SJSA1 (cell line): ENCODE measurements at regions not wholly inside any gene's neighbourhood (a gene's known extent, or its start where the extent isn't known, plus 50 kb on each side); places are given as distances from the start of the nearest gene placed in this dataset.

Source experiments
- DNase-seq, 2 experiments: peaks; one replicate each; pipeline ENCODE4 v3.0.0-alpha.2; 2015 to 2020; ENCODE audit warnings: low spot score in 2 of 2, low read depth in 1 of 2
- H3K27ac ChIP-seq: fragments of 250-450 bp; sonication (Bioruptor Pico); 2 replicates; pipeline ENCODE4 v1.5.1; 2020; ENCODE audit warnings: mild to moderate bottlenecking, moderate library complexity
- H3K27me3 ChIP-seq: fragments of 250-450 bp; sonication (Bioruptor Pico); replicated peaks from 2 replicates; pipeline ENCODE4 v1.5.1; 2020; ENCODE audit warnings: mild to moderate bottlenecking, moderate library complexity
- H3K36me3 ChIP-seq: fragments of 250-450 bp; sonication (Bioruptor Pico); 2 replicates; pipeline ENCODE4 v1.5.1; 2020; ENCODE audit warnings: mild to moderate bottlenecking
- H3K4me1 ChIP-seq: fragments of 250-450 bp; sonication (Bioruptor Pico); replicated peaks from 2 replicates; pipeline ENCODE4 v1.6.1; 2021; ENCODE audit warnings: mild to moderate bottlenecking
- H3K4me3 ChIP-seq: fragments of 250-450 bp; sonication (Bioruptor Pico); 2 replicates; pipeline ENCODE4 v1.5.1; 2020; ENCODE audit warnings: mild to moderate bottlenecking
- H3K9me3 ChIP-seq: fragments of 250-450 bp; sonication (Bioruptor Pico); replicated peaks from 2 replicates; pipeline ENCODE4 v1.5.1; 2020; ENCODE audit warnings: mild to moderate bottlenecking

DNA sequence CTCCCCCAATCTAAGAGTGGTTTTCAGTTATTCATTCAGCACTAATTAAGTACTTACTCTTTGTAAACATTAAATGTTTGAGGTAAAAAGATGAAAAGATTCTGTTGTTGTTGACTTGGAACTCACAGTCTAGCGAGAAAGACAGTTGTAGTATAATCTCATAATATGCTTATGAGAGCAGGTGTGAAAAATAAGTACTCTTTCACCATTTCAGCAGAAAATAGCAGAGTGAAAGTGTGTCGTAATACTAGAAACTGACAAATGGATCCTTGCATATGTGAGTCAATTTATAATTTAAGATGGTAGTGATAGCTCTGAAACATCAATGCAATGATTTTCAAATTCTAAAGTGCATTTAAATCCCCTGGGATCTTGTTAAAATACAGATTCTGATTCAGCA is 618.8 kb upstream of the CCDC54 start:
- Histone ChIP-seq H3K27ac (no peak overlapping the region), H3K36me3 (no peaks in the 10 kb centered on the region), H3K4me3 (no peak overlapping the region), H3K9me3 (no peaks in the 10 kb centered on the region), H3K4me1 (no peaks in the 10 kb centered on the region), H3K27me3 (no peaks in the 10 kb centered on the region)
- DNase-seq = no peak

DNA sequence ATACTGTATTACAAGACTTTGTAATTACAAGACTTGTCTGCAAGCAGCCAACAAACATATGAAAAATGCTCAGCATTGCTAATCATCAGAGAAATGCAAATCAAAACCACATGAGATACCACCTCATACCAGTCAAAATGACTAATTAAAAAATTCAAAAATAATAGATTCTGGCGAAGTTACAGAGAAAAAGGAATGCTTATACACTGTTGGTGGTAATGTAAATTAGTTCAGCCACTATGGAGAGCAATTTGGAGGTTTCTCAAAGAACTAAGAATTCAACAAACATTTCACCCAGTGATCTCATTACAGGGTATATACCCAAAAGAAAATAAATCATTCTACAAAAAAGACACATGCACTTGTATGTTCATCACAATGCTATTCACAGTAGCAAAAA is 617.5 kb upstream of the CCDC54 start:
- Histone ChIP-seq H3K27me3 (no peaks in the 10 kb centered on the region), H3K36me3 (no peaks in the 10 kb centered on the region), H3K4me1 (peaks cover 4% of the 10 kb centered on the region), H3K4me3 (no peak overlapping the region), H3K27ac (no peak overlapping the region), H3K9me3 (no peaks in the 10 kb centered on the region)
- peak in 1 of 2 experiments; percentile 24 for DNase-seq

DNA sequence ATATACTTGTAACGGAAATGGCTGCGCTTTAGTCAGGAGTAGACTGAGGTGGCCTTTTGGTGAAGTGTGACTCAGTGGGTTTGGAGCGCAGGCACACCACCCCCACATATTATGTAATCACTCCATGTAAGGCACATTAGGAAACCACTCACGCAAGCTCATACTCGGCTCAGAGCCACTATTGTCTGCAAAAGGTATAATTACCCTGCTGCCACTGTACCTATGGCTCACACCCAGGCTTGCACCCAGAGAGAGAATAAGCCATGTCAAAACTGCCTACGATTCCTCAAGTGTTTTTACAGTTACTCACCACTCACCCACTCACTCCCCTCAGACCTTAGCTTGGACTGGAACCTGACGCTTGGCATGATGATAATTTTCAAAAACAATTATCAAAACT is 611.9 kb upstream of the CCDC54 start:
- Histone ChIP-seq H3K9me3 (no peaks in the 10 kb centered on the region), H3K27ac (peak overlapping the region; percentile 60), H3K4me3 (no peak overlapping the region), H3K27me3 (no peaks in the 10 kb centered on the region), H3K36me3 (no peaks in the 10 kb centered on the region), H3K4me1 (peaks cover 14% of the 10 kb centered on the region)
- peak; percentile 77 to 86 for DNase-seq

DNA sequence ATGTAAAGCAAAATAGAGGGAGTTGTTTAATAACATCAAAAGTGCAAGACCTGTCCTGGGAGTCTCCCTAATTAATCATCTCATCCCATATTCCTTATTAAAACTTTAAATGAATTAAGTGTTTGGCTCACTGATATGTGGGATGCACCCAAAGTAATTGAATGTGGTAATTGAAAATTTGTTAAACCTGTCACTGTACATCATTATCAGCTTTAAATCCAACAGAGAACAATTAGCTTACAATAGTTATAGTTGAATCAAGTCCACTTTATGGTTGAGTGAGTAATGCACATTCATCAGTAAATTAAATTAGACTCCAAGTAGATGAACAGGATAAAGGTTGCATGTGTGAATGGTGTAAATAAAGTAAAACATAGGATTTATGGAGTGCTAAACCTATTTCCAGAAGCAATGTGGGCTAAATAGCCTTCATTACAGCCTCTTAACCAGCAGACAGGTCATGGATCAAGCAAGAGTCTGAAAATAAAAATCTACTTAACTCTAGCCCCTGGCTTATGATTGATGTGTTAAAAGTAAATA is 608.2 kb upstream of the CCDC54 start:
- H3K27me3 ChIP-seq = no peaks in the 10 kb centered on the region
- H3K4me3 ChIP-seq = no peak overlapping the region
- no peaks in the 10 kb centered on the region for H3K36me3 ChIP-seq
- no peaks in the 10 kb centered on the region for H3K9me3 ChIP-seq
- no peak for DNase-seq
- H3K27ac ChIP-seq = no peak overlapping the region
- peaks cover 14% of the 10 kb centered on the region for H3K4me1 ChIP-seq

DNA sequence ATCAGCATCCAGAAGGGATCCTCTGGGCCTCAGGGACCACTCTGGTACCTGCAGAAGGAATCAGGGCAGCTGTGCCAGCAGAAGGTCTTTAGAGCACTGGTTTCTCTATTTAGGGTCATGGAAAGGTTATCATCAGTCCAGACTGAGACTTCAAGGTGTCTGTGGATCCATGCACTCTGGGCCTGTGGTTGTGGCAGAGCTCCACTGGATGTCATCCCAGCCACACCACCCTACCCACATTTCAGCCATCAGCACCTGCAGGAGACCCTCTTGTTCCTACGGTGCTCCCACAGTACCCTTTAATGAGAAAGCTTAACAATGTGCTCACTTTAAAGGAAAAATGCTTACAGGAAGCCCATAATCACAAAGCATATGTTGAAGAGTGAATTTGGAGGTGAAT is 603.4 kb upstream of the CCDC54 start:
- Histone ChIP-seq H3K36me3 (no peaks in the 10 kb centered on the region), H3K9me3 (no peaks in the 10 kb centered on the region), H3K4me1 (no peaks in the 10 kb centered on the region), H3K27me3 (no peaks in the 10 kb centered on the region), H3K4me3 (no peak overlapping the region), H3K27ac (no peak overlapping the region)
- no peak for DNase-seq

DNA sequence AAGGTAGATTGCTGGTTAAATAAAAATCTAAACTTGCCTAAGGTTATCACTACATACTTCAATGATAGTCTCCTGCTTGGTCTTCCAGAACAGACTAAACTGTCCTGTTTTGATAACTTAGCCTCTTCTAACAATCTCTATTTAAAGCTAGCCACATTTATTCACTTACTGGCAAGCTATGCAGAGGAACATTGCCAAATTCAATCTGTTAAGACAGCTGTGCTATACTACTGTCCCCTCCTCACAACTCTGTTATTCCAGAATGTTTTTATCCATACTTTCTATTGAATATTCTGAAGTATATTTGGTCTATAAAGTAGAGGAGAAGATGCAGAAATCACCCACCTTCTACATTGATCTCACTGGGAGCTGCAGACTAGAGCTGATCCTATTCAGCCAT is 594.0 kb upstream of the CCDC54 start:
- no peak overlapping the region for H3K4me3 ChIP-seq
- H3K27me3 ChIP-seq = no peaks in the 10 kb centered on the region
- H3K36me3 ChIP-seq = no peaks in the 10 kb centered on the region
- no peak overlapping the region for H3K27ac ChIP-seq
- DNase-seq = no peak
- H3K4me1 ChIP-seq = no peaks in the 10 kb centered on the region
- H3K9me3 ChIP-seq = no peaks in the 10 kb centered on the region

DNA sequence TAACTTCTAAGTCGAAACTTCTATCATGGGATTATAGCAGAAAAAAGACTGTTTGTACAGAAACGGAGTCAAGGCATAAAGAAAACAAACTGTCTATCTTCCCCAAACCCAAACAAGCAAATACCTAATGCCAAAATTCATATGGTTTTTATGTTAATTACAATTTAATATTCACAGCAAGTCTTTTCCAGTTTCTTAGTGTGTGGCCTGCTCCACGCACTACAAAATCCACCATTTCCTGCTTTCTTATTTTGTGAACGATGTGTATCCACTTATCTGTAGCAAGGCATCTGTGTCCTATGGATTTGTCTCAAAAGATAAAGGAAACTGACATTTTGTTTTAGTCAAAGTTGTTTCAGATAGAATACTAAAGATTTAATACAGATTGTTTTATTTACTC is 588.0 kb upstream of the CCDC54 start:
- no peak for DNase-seq
- H3K27me3 ChIP-seq = no peaks in the 10 kb centered on the region
- H3K36me3 ChIP-seq = no peaks in the 10 kb centered on the region
- 0 out of 2 replicates have a peak, but pooled peaks cover 3% of the 10 kb centered on the region for H3K4me1 ChIP-seq
- H3K27ac ChIP-seq = no peak overlapping the region
- H3K4me3 ChIP-seq = no peak overlapping the region
- no peaks in the 10 kb centered on the region for H3K9me3 ChIP-seq

DNA sequence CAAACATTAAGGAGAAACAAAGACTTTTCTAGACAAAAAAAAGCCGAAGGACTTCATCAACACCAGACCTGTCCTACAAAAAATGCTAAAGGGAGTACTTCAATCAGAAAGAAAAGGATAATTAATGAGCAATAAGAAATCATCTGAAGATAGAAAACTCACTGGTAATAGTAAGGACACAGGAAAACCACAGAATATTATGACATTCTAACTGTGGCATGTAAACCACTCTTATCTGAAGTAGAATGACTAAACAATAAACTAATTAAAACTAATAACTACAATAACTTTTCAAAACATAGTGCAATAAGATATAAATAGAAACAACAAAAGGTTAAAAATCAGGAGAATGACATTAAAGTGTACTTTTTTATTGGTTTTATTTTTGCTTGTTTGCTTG is 584.5 kb upstream of the CCDC54 start:
- H3K9me3 ChIP-seq = no peaks in the 10 kb centered on the region
- no peak for DNase-seq
- H3K4me1 ChIP-seq = peaks cover 6% of the 10 kb centered on the region; the same call in 1 of the 2 replicates
- no peaks in the 10 kb centered on the region for H3K36me3 ChIP-seq
- no peak overlapping the region for H3K4me3 ChIP-seq
- no peaks in the 10 kb centered on the region for H3K27me3 ChIP-seq
- no peak overlapping the region for H3K27ac ChIP-seq

DNA sequence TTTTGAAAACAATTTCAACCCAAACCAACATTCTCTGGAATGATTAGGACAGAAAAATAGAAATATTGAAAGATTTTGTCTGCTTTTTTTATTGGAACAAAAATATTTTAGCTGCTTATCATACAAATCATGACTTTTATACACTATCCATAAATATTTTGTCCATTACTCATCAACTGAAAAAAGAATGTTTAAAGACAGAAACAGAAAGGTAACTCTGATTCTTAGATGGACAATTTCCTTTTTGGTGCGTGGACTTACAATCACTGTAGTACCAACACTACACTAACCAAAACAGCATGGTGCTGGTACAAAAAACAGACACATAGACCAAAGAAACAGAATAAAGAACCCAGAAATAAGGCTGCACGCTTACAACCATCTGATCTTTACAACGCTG is 582.8 kb upstream of the CCDC54 start:
- peak overlapping the region; percentile 26; the same call in 1 of the 2 replicates for H3K27ac ChIP-seq
- no peak overlapping the region for H3K4me3 ChIP-seq
- no peaks in the 10 kb centered on the region for H3K36me3 ChIP-seq
- DNase-seq = no peak
- no peaks in the 10 kb centered on the region for H3K9me3 ChIP-seq
- no peaks in the 10 kb centered on the region for H3K27me3 ChIP-seq
- H3K4me1 ChIP-seq = peaks cover 6% of the 10 kb centered on the region; the same call in 1 of the 2 replicates

DNA sequence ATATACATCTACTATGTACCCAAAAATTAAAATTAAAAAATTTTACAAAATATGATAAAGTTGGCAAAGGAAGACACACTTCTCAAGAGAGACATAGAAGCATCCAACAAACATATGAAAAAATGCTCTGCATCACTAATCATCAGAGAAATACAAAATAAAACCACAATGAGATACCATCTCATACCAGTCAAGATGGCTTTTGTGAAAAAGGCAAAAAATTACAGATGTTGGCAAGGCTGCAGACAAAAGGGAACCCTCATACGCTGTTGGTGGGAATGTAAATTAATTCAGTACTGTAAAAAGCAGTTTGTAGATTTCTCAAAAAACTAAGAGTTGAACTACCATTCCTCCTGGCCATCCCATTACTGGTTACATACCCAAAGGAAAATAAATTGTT is 581.7 kb upstream of the CCDC54 start:
- peaks cover 6% of the 10 kb centered on the region; the same call in 1 of the 2 replicates for H3K4me1 ChIP-seq
- no peak overlapping the region for H3K27ac ChIP-seq
- no peaks in the 10 kb centered on the region for H3K9me3 ChIP-seq
- H3K4me3 ChIP-seq = no peak overlapping the region
- DNase-seq = no peak
- no peaks in the 10 kb centered on the region for H3K27me3 ChIP-seq
- H3K36me3 ChIP-seq = no peaks in the 10 kb centered on the region

DNA sequence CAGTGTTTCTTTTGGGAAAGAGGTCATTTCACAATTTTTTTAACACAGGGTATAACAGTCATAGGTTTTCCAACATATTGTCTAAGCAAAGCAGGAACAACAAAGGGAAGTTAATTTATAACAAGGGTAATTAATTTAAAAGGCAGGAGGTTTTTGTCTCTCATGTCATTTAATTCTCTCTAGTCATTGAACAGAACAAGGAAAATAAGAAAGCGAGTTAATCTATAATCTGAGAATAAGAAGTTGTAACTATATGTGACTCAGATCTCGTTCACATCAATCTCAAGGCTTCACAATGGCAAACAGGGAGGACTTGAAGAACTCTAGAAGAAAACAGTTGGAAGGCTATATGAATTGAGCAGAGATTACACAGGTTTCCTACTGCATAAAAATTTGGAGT is 579.8 kb upstream of the CCDC54 start:
- Histone ChIP-seq H3K36me3 (no peaks in the 10 kb centered on the region), H3K9me3 (no peaks in the 10 kb centered on the region), H3K27me3 (no peaks in the 10 kb centered on the region), H3K4me3 (no peak overlapping the region), H3K27ac (no peak overlapping the region), H3K4me1 (peaks cover 6% of the 10 kb centered on the region; the same call in 1 of the 2 replicates)
- DNase-seq = no peak

DNA sequence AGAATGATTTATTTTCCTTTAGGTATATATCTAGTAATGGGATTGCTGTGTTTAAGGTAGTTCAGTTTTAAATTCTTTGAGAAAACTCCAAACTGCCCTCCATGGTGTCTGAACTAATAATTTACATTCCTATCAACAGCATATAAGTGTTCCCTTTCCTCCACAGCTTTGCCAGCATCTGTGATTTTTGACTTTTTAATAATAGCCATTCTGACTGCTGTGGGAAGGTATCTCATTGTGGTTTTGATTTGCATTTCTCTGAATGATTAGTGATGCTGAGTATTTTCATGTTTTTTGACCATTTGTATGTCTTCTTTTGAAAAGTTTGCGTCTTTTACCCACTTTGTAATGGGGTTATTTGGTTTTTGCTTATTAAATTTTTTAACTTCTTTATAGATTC is 571.6 kb upstream of the CCDC54 start:
- H3K4me1 ChIP-seq = peaks cover 14% of the 10 kb centered on the region
- no peaks in the 10 kb centered on the region for H3K9me3 ChIP-seq
- no peaks in the 10 kb centered on the region for H3K27me3 ChIP-seq
- H3K4me3 ChIP-seq = no peak overlapping the region
- no peak overlapping the region for H3K27ac ChIP-seq
- no peaks in the 10 kb centered on the region for H3K36me3 ChIP-seq
- DNase-seq = no peak

DNA sequence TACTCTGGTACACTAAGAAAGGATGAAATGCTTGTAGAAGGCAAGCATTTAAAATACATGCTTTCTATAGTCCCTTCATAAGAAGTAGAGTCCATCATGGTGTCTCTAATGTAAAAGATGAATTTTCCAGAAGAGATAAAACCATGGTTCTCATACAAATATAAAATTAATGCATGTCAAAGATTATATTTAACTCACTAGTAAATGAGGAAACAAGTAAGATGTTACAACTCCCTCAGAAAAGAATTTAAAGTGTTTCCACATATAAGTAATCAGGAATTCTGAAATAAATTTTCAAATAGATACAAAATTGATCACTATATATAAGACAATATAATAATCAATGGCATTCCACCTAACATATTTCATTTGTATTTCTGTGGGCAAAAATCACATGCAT is 570.3 kb upstream of the CCDC54 start:
- Histone ChIP-seq H3K27ac (no peak overlapping the region), H3K4me1 (peaks cover 26% of the 10 kb centered on the region), H3K27me3 (no peaks in the 10 kb centered on the region), H3K9me3 (no peaks in the 10 kb centered on the region), H3K4me3 (no peak overlapping the region), H3K36me3 (no peaks in the 10 kb centered on the region)
- no peak for DNase-seq

DNA sequence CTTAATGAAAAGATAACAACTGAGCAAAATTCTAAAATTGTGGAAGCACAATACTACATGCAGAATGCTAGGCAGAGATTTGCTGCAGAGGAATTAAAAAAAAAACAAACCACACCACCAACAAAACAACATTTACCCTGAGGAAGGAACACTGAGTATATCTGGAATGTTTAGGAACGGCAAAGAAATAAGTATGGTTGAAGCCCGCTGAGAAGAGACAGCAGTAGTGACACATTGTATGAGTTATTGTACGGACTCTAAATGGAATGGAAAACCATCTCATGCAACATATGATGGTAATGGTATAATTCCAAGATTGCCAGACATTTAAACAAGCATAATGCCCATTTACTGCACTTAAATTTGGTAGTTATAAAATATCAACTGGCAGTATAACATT is 568.2 kb upstream of the CCDC54 start:
- Histone ChIP-seq H3K27ac (no peak overlapping the region), H3K4me1 (peaks cover 29% of the 10 kb centered on the region), H3K4me3 (no peak overlapping the region), H3K27me3 (no peaks in the 10 kb centered on the region), H3K36me3 (no peaks in the 10 kb centered on the region), H3K9me3 (no peaks in the 10 kb centered on the region)
- no peak for DNase-seq

DNA sequence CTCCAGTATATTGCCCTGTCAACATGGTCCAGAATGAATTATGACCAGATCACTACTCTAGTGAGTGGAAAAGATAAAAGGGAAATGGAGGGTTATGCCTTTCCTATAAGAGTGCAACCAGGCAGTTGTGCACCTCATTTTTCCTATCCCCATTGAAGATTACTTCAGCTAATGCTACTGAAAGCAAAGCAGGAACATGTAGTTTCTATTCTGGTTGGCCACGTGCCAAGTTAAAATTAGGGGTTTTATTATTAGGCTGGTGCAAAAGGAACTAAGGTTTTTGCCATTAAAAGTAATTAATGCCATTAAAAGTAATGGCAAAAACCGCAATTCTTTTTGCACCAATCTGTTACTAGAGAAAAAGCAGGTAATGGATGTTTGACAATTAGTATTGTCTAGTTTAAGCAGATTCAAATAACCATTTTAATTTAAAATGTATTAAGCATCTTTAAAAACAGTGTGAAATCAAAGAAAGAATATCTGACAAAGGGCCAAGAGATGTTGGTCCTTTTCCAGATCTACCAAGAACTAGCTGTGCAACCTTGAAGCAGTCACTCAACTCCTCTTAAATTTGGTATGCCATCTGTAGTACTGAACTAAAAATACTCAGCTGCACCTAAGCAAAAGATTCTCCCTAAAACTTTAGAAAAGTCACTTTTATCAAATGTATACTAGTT is 567.5 kb upstream of the CCDC54 start:
- no peak overlapping the region for H3K27ac ChIP-seq
- H3K4me1 ChIP-seq = peaks cover 29% of the 10 kb centered on the region
- no peak overlapping the region for H3K4me3 ChIP-seq
- no peaks in the 10 kb centered on the region for H3K27me3 ChIP-seq
- no peaks in the 10 kb centered on the region for H3K36me3 ChIP-seq
- no peak for DNase-seq
- no peaks in the 10 kb centered on the region for H3K9me3 ChIP-seq
